ENCODE measurements at regions not wholly inside any gene's neighbourhood (a gene's known extent, or its start where the extent isn't known, plus 50 kb on each side); places are given as distances from the start of the nearest gene placed in this dataset.

DNA sequence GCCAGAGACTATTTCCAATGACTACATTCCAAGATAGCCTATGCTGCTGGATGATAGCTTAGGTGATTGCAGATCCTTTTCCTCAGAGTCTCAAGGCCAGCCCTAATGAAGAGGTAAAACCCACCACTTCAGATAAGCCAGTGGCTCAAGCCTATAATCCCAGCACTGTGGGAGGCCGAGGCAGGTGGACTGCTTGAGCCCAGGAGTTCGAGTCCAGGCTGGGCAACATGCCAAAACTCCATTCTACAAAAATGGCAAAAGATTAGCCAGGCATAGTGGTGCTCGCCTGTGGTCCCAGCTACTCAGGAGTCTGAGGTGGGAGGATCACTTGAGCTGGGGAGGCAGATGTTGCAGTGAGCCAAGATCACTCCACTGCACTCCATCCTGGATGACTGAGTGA, 495.3 kb downstream of the ZIC1 start:
- no peaks in the 10 kb centered on the region for H3K4me1 Mint-ChIP-seq (ENCODE audit: low read depth)
- DNase-seq (no peak), ATAC-seq (no peak)
- H3K9me3 Mint-ChIP-seq: peaks cover 9% of the 10 kb centered on the region
- H3K36me3 Mint-ChIP-seq (ENCODE audit: insufficient read depth): no peaks in the 10 kb centered on the region
- H3K27me3 Mint-ChIP-seq (ENCODE audit: low read depth): no peaks in the 10 kb centered on the region
- no peak overlapping the region for H3K4me3 Mint-ChIP-seq

DNA sequence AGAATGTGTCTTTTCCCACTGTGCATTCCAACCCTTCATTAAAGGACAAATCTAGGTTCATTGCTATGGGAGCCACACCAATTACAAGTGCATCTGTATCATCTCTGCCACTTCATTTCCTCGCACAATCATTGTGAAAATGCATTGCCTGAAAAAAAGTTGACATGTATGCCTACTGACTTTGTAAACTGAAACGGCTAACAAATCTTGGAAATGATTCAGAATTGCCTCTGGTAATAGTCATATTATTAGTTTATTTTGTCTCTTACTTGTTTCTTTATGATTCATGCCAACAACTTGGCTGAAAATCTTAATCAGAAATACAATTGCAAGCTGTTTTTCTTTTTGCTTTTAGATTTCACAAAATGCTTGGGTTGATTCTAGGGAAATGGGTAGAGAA, 497.1 kb downstream of the ZIC1 start:
- ATAC-seq: no peak
- H3K9me3 Mint-ChIP-seq: no peaks in the 10 kb centered on the region
- no peaks in the 10 kb centered on the region for H3K27me3 Mint-ChIP-seq (ENCODE audit: low read depth)
- H3K36me3 Mint-ChIP-seq (ENCODE audit: insufficient read depth): no peaks in the 10 kb centered on the region
- no peak for DNase-seq
- no peaks in the 10 kb centered on the region for H3K4me1 Mint-ChIP-seq (ENCODE audit: low read depth)
- H3K4me3 Mint-ChIP-seq: no peak overlapping the region

DNA sequence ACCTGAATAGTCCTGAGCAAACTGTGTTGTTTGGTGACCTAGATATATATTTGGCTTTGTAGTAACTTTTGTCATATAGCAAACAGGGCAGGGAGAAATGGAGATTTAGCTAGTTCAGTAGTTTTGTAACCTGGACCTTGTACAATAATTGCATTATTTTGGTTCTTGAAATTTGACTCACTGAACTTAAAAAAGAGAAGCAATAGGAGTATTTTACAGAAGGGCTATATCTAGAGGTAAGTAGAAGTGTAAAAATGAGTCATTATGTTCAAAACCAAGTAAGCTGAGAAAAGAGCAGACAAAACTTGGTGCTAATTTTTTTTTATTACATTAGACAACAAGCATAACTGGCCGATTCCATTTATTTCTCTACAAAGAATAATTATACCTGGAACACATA, 505.4 kb downstream of the ZIC1 start:
- ATAC-seq: no peak
- H3K4me3 Mint-ChIP-seq: no peak overlapping the region

DNA sequence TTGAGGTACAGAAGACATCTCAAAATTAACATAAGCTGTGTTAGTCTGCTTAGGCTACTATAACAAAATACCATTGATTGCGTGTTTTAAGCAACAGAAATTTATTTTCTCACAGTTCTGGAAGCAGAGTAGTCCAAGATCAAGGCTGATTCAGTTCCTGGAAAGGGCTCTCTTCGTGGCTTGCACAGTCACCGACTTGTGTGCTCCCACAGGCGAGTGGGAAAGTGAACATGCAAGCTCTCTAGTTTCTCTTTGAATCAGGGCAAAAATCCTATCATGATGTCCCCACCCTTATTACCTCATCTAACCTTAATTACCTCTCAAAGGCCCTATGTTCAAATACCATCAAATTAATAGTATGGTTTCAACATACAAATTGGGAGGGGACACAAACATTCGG, 505.9 kb downstream of the ZIC1 start:
- H3K4me1 Mint-ChIP-seq (ENCODE audit: low read depth): no peaks in the 10 kb centered on the region
- H3K36me3 Mint-ChIP-seq (ENCODE audit: insufficient read depth): no peaks in the 10 kb centered on the region
- DNase-seq (no peak), ATAC-seq (no peak)
- H3K27me3 Mint-ChIP-seq (ENCODE audit: low read depth): no peaks in the 10 kb centered on the region
- H3K4me3 Mint-ChIP-seq: no peak overlapping the region
- H3K9me3 Mint-ChIP-seq: peaks cover 3% of the 10 kb centered on the region

More for the DNA sequence above, 505.4 kb downstream of the ZIC1 start:
- Mint-ChIP-seq H3K36me3 (ENCODE audit: insufficient read depth) (no peaks in the 10 kb centered on the region), H3K4me1 (ENCODE audit: low read depth) (no peaks in the 10 kb centered on the region), H3K27me3 (ENCODE audit: low read depth) (no peaks in the 10 kb centered on the region), H3K9me3 (peaks cover 3% of the 10 kb centered on the region)
- no peak for DNase-seq

DNA sequence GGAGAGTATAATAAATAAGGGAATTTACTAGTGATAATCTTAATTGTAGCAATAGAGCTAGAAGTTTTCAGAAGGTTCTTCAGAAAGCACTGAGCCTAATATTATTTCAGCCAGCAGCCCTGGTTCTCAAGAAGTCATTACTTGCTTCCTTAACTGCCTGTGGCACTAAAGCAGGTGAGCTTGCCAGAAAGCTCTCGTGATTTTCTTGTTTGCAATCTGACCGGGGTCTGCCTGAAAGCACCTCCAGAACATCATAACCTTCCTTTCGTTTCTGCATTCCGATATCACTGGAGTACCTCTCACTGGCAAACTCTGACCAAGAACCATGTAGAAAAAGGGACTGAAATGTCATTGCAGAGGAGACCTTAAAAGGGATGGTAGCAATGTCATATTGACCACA, 510.3 kb downstream of the ZIC1 start:
- Mint-ChIP-seq H3K4me1 (ENCODE audit: low read depth) (no peaks in the 10 kb centered on the region), H3K9me3 (peaks cover under 1% of the 10 kb centered on the region), H3K27me3 (ENCODE audit: low read depth) (no peaks in the 10 kb centered on the region), H3K4me3 (no peak overlapping the region), H3K36me3 (ENCODE audit: insufficient read depth) (no peaks in the 10 kb centered on the region)
- ATAC-seq (no peak), DNase-seq (no peak)

DNA sequence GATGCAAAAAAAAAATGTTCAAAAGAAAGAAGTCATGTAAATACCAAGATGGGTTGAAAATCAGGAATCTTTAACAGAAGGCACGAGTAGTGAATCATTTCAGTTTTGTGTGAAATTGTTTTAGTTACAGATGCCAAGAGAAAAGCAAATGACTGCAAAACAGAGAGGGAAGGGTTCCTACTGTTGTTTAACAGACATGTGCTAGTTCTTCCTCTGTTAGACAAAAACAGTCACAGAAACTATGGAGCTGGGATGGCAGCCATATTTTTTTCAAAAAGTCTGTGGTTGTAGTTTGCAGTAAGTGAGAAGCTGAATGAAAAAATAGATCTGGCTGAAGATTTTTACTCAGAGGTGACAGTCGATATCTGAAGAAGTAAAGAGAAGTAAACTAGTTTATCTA, 511.9 kb downstream of the ZIC1 start:
- ATAC-seq (no peak), DNase-seq (no peak)
- H3K36me3 Mint-ChIP-seq (ENCODE audit: insufficient read depth): no peaks in the 10 kb centered on the region
- H3K27me3 Mint-ChIP-seq (ENCODE audit: low read depth): no peaks in the 10 kb centered on the region
- no peak overlapping the region for H3K4me3 Mint-ChIP-seq
- H3K4me1 Mint-ChIP-seq (ENCODE audit: low read depth): no peaks in the 10 kb centered on the region
- no peaks in the 10 kb centered on the region for H3K9me3 Mint-ChIP-seq

DNA sequence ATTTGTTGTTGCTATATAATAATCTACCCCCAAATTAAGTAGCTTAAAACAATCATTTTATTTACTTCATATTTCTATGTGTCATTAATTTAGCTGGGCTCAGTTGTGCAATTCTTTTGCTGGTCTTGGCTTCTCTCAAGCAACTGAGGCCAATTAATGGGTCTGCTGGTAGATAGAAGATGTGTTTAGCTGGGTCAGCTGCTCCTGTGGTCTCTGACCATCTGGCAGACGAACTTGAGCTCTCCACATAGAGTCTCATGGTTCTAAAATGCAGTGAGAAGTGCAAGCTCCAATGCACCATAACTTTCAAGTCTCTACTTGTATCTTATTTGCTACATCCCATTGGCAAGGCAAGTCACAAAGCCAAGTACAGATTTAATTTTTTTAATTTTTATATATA, 515.6 kb downstream of the ZIC1 start:
- Mint-ChIP-seq H3K36me3 (ENCODE audit: insufficient read depth) (no peaks in the 10 kb centered on the region), H3K27me3 (ENCODE audit: low read depth) (no peaks in the 10 kb centered on the region), H3K4me3 (no peak overlapping the region), H3K4me1 (ENCODE audit: low read depth) (no peaks in the 10 kb centered on the region), H3K9me3 (no peaks in the 10 kb centered on the region)
- DNase-seq: no peak
- ATAC-seq: no peak

DNA sequence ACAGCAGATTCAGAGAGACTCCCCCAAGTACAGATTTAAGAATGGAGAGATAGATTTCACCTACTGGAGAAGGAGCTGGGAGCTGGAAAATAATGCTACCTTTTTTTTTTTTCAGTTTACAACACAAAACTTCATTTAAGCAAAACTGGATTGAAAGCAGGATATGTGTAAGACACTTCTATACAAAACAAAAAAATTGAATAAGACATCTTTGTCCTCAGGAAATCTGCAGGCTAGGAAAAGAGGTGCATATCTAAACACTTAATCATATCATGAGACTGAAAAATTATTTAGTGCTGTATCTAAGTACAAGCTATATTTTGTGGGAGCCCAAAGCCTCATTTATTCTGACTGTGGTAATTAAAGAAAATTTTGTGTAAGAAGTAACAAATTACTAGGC, 516.1 kb downstream of the ZIC1 start:
- Mint-ChIP-seq H3K9me3 (no peaks in the 10 kb centered on the region), H3K27me3 (ENCODE audit: low read depth) (no peaks in the 10 kb centered on the region), H3K4me1 (ENCODE audit: low read depth) (no peaks in the 10 kb centered on the region), H3K4me3 (no peak overlapping the region), H3K36me3 (ENCODE audit: insufficient read depth) (no peaks in the 10 kb centered on the region)
- DNase-seq (no peak), ATAC-seq (no peak)

DNA sequence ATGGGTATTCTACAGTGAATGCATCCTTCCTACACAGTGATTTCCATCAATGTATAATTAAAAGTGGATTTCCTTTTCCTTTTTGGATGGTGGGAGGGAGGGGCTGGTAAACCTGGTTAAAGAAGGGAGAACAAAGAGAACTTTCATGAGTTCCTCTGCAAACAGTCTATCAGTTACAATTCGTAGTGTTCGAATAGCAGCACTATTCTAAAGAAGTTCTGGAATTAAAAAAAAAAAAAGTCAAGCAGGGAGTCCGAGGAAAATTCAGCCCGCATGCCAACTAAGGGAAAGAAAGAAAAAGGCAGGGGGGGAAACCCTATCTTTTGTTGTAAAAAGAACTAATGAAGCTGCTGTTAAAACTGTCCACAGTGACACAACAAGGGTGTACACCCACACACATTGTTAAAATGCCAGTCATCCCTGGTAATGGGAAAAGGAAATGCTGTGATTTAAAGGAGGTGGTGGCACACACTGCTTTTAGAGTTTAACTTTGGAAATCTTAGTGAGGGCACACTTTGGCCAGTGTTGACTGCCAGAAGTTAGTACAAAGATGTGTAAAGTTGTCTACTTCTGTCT, 521.2 kb downstream of the ZIC1 start:
- no peaks in the 10 kb centered on the region for H3K9me3 Mint-ChIP-seq
- no peak overlapping the region for H3K4me3 Mint-ChIP-seq
- H3K4me1 Mint-ChIP-seq (ENCODE audit: low read depth): no peaks in the 10 kb centered on the region
- no peak for ATAC-seq
- H3K36me3 Mint-ChIP-seq (ENCODE audit: insufficient read depth): no peaks in the 10 kb centered on the region
- no peaks in the 10 kb centered on the region for H3K27me3 Mint-ChIP-seq (ENCODE audit: low read depth)
- no peak for DNase-seq

DNA sequence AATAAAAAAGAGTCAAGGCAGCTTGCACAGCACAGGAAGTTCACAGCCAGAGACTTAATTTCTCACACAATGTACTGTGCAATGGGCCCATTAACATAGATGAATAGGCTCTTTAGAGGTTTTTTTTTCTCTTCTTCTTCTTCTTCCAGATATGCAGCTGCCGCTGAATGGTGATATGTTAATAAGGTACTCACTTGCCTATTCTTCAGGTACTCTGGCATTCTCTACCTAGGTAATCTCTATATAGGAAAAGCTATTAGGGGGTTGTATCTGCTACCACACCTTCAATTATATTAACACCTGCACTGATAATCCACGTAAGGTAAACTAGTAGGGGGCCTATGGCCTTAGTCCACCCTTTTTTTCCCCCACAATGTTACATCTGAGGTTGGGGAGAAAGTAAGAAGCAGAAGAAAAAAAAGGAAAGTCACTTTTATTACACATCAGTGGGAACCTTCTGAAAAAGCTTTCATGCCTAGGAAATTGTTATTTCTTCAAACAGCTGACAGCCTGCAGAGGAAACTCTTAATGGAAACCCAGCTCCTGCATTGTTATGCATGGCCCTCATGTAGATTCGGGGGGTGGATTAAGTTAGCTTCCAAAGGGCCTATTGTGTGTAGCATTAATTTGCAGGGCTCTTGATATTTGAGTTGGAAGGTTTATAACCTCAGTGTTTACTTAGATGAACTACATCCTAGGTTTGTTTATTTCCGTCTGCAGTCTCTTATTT, 525.5 kb downstream of the ZIC1 start:
- ATAC-seq (no peak), DNase-seq (no peak)
- H3K27me3 Mint-ChIP-seq (ENCODE audit: low read depth): no peaks in the 10 kb centered on the region

DNA sequence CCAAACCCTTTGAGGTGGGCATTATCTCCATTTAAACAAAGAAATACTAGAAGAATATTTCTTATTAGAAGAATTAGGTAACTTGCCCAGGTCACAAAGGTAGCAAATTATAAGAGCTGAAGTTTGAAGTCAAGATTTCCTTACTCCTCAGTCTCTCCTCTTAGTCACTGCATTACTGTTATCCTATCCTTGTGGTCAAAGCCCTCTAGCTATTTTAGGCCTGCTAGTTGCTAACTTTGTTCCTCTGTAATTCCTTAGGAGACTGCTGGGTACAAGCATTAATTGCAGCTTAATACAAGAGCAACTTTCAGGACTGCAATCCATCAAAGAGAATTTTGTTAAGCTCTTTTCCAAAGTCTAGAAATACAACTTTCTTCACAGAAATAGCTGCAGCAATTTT, 528.2 kb downstream of the ZIC1 start:
- no peaks in the 10 kb centered on the region for H3K4me1 Mint-ChIP-seq (ENCODE audit: low read depth)
- no peak overlapping the region for H3K4me3 Mint-ChIP-seq
- no peaks in the 10 kb centered on the region for H3K9me3 Mint-ChIP-seq
- ATAC-seq (no peak), DNase-seq (no peak)
- H3K36me3 Mint-ChIP-seq (ENCODE audit: insufficient read depth): no peaks in the 10 kb centered on the region
- H3K27me3 Mint-ChIP-seq (ENCODE audit: low read depth): no peaks in the 10 kb centered on the region

More for the DNA sequence above, 525.5 kb downstream of the ZIC1 start:
- Mint-ChIP-seq H3K4me3 (no peak overlapping the region), H3K9me3 (no peaks in the 10 kb centered on the region), H3K4me1 (ENCODE audit: low read depth) (no peaks in the 10 kb centered on the region), H3K36me3 (ENCODE audit: insufficient read depth) (no peaks in the 10 kb centered on the region)

DNA sequence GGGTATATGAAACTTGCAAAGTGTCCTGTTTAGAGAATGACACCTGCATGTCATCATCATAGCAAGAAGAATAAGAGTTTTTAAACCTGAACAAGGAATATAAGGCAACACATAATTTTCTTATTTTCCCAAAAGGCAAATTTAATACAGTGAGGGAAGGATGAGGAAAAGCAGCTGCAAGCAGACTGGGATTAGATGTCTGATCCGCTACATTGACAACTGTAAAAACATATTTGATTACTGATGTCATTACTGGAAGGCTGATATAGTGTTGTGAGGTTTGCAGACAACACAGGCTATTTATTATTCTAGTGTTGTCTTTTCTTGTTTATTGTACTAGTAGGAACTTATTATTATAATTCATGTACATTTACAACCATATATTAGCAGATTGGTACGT, 528.7 kb downstream of the ZIC1 start:
- Mint-ChIP-seq H3K4me1 (ENCODE audit: low read depth) (no peaks in the 10 kb centered on the region), H3K9me3 (no peaks in the 10 kb centered on the region), H3K4me3 (no peak overlapping the region), H3K27me3 (ENCODE audit: low read depth) (no peaks in the 10 kb centered on the region), H3K36me3 (ENCODE audit: insufficient read depth) (no peaks in the 10 kb centered on the region)
- ATAC-seq (no peak), DNase-seq (no peak)

DNA sequence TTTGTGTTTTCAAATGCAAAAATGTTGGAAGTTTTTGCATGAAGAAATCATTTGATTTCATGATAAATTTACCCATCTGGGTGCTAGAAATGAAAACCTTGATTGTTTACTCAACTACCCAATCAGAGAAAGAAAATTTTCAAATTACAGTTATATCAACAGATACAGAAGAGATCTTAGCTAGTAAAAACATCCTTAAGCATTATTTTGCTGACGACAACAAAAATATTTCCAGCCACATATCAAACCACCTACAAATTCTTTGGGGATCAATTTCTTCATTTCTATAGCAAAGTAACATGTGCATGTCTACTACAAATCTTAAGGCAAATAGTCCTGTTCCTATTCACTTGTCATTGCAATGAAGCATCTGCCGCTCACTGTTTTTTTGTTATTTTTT, 530.3 kb downstream of the ZIC1 start:
- no peak for DNase-seq
- H3K36me3 Mint-ChIP-seq (ENCODE audit: insufficient read depth): no peaks in the 10 kb centered on the region

DNA sequence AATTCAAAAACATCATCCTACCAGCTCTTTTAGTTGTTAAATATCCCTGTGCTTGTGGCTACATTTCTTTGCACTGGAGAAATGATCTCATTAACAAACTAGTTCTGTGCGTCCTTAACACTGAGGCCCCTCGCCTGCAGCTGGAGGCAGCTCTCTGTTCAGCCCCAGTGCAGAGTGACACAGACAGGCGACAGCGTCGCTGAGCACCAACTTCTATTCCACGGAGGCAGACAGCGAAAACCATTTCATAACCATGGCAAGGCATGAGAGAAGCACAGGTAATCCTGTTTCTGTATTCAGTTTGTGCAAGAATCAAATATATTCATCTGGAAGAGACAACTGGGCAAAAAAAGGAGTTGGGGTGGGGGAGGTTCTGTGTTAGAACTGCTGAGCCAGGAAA, 530.7 kb downstream of the ZIC1 start:
- no peak for ATAC-seq
- Mint-ChIP-seq H3K27me3 (ENCODE audit: low read depth) (no peaks in the 10 kb centered on the region), H3K9me3 (no peaks in the 10 kb centered on the region), H3K4me3 (no peak overlapping the region), H3K36me3 (ENCODE audit: insufficient read depth) (no peaks in the 10 kb centered on the region), H3K4me1 (ENCODE audit: low read depth) (no peaks in the 10 kb centered on the region)
- DNase-seq: no peak

More for the DNA sequence above, 530.3 kb downstream of the ZIC1 start:
- Mint-ChIP-seq H3K4me3 (no peak overlapping the region), H3K4me1 (ENCODE audit: low read depth) (no peaks in the 10 kb centered on the region), H3K27me3 (ENCODE audit: low read depth) (no peaks in the 10 kb centered on the region), H3K9me3 (no peaks in the 10 kb centered on the region)
- ATAC-seq: no peak

DNA sequence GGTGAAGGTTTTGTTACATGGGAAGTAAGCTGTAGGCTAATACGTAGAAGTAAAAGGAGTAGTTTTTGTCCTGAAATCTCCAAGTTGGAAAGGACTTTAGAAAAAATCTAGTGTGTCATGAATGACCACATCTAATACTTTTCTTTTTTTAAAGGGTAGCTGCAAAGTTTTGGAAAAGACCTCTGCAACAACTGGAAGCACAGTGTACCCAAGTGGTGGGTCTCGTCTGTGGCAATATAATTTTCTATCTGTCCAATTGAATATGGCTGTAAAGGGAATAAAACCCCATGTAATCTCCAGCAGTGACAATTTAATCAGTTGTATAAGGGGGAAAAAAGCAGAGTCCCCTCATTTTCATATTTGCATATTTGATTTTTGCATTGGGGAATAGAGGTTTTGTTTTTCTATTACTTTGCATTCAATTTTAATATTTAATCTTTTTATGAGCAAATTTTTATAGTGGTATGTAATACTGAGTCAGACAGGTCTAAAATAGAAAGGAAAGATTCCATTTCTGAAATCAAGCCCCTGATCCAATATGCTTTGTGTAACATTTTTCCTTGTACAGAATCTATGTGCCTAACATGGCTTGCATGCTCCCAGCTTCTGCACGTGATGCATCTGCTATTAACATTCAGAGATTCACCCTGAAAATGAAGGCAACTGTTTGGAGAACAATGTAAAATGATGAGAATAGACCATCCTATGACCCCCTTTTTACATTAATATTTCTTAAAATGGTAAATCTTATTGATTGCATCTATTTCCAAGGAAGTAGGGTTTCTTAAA, 531.4 kb downstream of the ZIC1 start:
- Mint-ChIP-seq H3K4me3 (no peak overlapping the region), H3K36me3 (ENCODE audit: insufficient read depth) (no peaks in the 10 kb centered on the region), H3K4me1 (ENCODE audit: low read depth) (no peaks in the 10 kb centered on the region), H3K9me3 (no peaks in the 10 kb centered on the region), H3K27me3 (ENCODE audit: low read depth) (no peaks in the 10 kb centered on the region)
- DNase-seq (no peak), ATAC-seq (no peak)

Measured in activated T-cell treated with anti-CD3 and anti-CD28 coated beads, Interleukin-2, amount 50 U/mL, for 4 hours (primary cell).